Motor neuron (in vitro differentiated cells): ENCODE measurements at regions not wholly inside any gene's neighbourhood (a gene's known extent, or its start where the extent isn't known, plus 50 kb on each side); places are given as distances from the start of the nearest gene placed in this dataset.
A peak's percentile ranks its signal among the peaks of the same experiment; 100 is the strongest.

Experiments
- ATAC-seq, 8 experiments: fragments of 200-7000 bp; cut with Tn5 transposase; replicated peaks in 6 of 8; 2 replicates each; pipeline ENCODE4 v1.8.0; 2021; ENCODE audit warnings: mild to moderate bottlenecking in 8 of 8, moderate library complexity in 8 of 8
- H3K27ac ChIP-seq, 2 donors: fragments of 250-450 bp; sonication (Bioruptor Pico); 2 replicates each; pipeline ENCODE4 v1.9.0; 2021; ENCODE audit warnings: antibody characterized with exemption in 2 of 2, mild to moderate bottlenecking in 2 of 2, moderate library complexity in 1 of 2
- H3K4me1 ChIP-seq, 2 donors: fragments of 250-450 bp; sonication (Bioruptor Pico); replicated peaks in 1 of 2; 2 replicates each; pipeline ENCODE4 v1.6.1; 2021; ENCODE audit warnings: antibody characterized with exemption in 2 of 2, mild to moderate bottlenecking in 2 of 2, moderate library complexity in 1 of 2
- H3K4me3 ChIP-seq, 5 donors: fragments of 250-450 bp; sonication (Bioruptor Pico); 2 replicates each; pipeline ENCODE4 v1.9.0; 2021; ENCODE audit warnings: antibody characterized with exemption in 5 of 5, mild to moderate bottlenecking in 5 of 5, moderate library complexity in 4 of 5
- WGBS, 10 experiments: fragments of 450-650 bp; shearing (Covaris generic); methylation state at CpG; one replicate each; pipeline ENCODE4 v1.0.0; 2022; 5-methylcytosine and 5-hydroxymethylcytosine counted together
- in situ Hi-C, 9 experiments: fragments of 400-800 bp; cut with MboI; loops; one replicate each; pipeline ENCODE4 v1.15.0; 2021; ENCODE audit warnings: low sequenced_read_pairs in 9 of 9, low pct_unique_long_range_greater_than_20kb in 2 of 9; ENCODE audit not compliant: unreplicated experiment in 9 of 9

DNA sequence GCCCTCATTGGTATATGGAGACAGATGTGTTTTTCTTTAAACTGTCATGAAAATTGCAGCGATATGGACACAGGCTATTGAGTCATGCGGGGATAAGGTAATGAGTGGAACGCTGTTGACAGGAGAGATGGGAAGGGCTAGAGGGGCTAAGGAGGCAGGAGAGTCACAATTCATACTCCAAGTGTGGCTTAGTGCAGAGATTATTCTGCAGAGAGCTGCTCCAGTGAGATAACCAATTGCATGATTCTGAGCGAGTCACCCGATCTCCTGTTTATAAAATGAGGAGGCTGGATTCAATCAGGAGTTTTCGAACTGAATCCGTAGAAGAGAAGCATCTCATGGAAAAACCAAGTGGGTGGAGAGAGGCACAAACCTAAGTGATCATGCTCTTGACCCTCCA is 106.4 kb upstream of the PLEKHG7 start:
- no peak overlapping the region for H3K27ac ChIP-seq
- no peak overlapping the region for H3K4me3 ChIP-seq
- ATAC-seq, result peak in 5 of 8 experiments; percentile 85 to 97 (median 89)
- H3K4me1 ChIP-seq, result no peaks in the 10 kb centered on the region
- in situ Hi-C loops, result no loop called here
- whole genome bisulfite sequencing, 10 experiments, result 35 to 93% (median 77%) methylated on average over 3 to 7 of the region's 7 CpGs; no CpG with 5 or more reads in 2 of the 10 experiments

GRCh38 chr12:92595663-92596062 is 107.1 kb upstream of the PLEKHG7 start:
- in situ Hi-C loops, result no loop called here
- no peak for ATAC-seq

GRCh38 chr12:92593734-92594402 is 108.9 kb upstream of the PLEKHG7 start:
- ATAC-seq, result peak in 3 of 8 experiments; percentile 48 to 76 (median 54)
- WGBS, 10 experiments, result 25 to 94% (median 77%) methylated on average over 2 to 7 of the region's 8 CpGs; no CpG with 5 or more reads in 1 of the 10 experiments

More at GRCh38 chr12:92595663-92596062, 107.1 kb upstream of the PLEKHG7 start:
- WGBS, 10 experiments, result 67 to 100% (median 100%) methylated on average over 1 of the region's 1 CpG; no CpG with 5 or more reads in 5 of the 10 experiments
- Histone ChIP-seq H3K4me3 (no peak overlapping the region), H3K27ac (no peak overlapping the region), H3K4me1 (no peaks in the 10 kb centered on the region)

DNA sequence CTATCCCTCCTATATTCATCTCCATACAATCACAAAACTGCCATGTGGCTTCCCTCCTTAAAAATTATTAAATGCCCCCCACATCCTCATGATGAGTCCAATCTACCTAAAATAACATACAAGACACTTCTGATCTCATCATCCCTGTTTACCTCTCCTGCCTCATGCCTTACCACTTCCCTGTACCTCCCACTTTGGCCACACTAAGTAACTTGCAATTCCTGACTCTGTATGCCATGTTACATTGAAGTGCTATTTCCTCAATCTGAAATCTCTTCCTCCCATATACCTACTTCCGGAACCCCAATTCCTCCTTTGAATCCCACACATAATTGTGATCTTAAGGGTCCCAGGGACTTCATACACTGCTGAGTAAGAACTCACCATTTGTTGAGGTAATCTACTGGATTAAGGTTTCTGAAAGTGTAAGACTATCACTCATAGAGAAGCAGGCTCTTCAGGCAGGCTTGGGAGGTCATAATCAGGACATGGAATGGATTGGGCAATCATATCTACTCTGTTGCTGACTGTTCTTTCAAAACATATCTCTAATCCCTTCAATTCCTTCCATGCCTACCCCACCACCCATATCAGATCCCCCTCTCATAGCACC is 117.6 kb upstream of the PLEKHG7 start:
- ATAC-seq, result no peak
- WGBS, 10 experiments, result 80 to 100% (median 90%) methylated on average over 1 of the region's 1 CpG; no CpG with 5 or more reads in 3 of the 10 experiments
- Histone ChIP-seq H3K27ac (no peak overlapping the region), H3K4me1 (peaks cover 0 to 6% of the 10 kb centered on the region in 2 donors), H3K4me3 (no peak overlapping the region)
- in situ Hi-C loops, result no loop called here

More at GRCh38 chr12:92593734-92594402, 108.9 kb upstream of the PLEKHG7 start:
- H3K4me3 ChIP-seq, result no peak overlapping the region
- in situ Hi-C loops, result no loop called here
- H3K4me1 ChIP-seq, result no peaks in the 10 kb centered on the region
- no peak overlapping the region for H3K27ac ChIP-seq

DNA sequence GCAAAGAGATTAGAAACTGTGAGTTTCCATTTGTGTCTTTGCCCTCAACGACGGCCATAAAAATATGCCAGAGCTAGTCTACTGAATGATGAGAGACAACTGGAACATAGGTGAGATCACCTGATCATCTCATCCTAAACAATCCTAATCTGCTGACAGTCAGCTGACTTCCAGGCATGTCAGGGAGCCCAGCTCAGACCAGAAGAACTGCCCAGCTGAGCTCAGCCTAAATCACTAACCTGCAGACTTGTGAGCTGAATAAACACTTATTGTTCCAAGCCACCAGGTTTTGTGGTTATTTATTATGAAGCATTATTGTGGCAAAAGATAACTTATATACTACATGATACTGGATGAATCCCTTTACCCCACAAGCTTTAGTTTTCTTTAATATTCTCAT is 118.9 kb upstream of the PLEKHG7 start:
- peaks cover 0 to 6% of the 10 kb centered on the region in 2 donors for H3K4me1 ChIP-seq
- in situ Hi-C loops, result no loop called here
- ATAC-seq, result no peak
- WGBS, 10 experiments, result 94 to 100% (median 100%) methylated on average over 2 of the region's 2 CpGs; no CpG with 5 or more reads in 6 of the 10 experiments
- H3K27ac ChIP-seq, result no peak overlapping the region
- H3K4me3 ChIP-seq, result no peak overlapping the region

DNA sequence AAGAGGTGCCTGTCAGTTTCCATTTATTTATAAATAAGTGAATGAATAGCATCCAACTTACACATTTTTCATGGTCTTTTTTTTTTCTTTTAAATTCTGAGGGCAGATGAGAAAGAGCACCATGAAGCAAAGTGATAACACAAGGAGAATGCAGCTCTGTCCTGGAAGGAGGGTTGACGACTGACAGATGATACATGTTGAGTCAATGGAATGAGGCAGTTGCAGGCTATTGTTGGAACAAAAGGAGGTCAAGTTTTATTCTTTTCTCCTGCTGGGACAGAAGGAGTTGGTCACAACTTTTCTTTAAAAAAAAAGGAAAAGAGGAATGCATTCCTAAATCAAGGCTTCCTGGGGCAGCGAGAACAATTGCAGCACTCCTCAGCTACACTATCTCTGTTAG is 119.9 kb upstream of the PLEKHG7 start:
- Histone ChIP-seq H3K4me1 (peaks cover 0 to 6% of the 10 kb centered on the region in 2 donors), H3K27ac (no peak overlapping the region), H3K4me3 (no peak overlapping the region)
- whole genome bisulfite sequencing, 10 experiments, result 7 to 100% (median 44%) methylated on average over 1 to 2 of the region's 2 CpGs
- ATAC-seq, result peak in 5 of 8 experiments; percentile 25 to 67 (median 50)
- in situ Hi-C loops, result no loop called here

DNA sequence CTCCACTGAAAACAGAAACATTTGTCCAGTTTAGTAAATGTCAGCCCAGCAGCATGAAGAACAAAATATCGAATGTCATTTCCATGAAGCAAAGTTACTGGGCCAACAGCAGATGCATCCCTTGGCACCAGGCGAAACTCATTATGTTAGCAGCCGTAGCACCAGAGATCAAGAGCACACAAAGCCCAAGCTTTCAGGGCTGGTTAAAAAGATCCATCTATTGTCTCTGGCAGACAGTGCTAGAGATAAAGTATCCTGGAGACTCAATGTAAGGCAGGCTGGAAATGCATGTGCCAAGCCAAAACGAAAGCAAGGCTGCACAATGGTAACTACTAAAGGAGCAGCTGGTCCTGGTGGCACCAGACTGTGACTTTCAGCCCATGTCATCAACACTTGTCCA is 120.3 kb upstream of the PLEKHG7 start:
- ATAC-seq, result peak in 5 of 8 experiments; percentile 53 to 94 (median 65)
- in situ Hi-C loops, result no loop called here
- Histone ChIP-seq H3K4me1 (peaks cover 0 to 6% of the 10 kb centered on the region in 2 donors), H3K4me3 (no peak overlapping the region), H3K27ac (no peak overlapping the region)
- WGBS, 10 experiments, result 10 to 71% (median 56%) methylated on average over 1 to 4 of the region's 4 CpGs; no CpG with 5 or more reads in 2 of the 10 experiments

- no peak for ATAC-seq
- in situ Hi-C loops, result no loop called here
- Histone ChIP-seq H3K27ac (no peak overlapping the region), H3K4me3 (no peak overlapping the region), H3K4me1 (peaks cover 0 to 6% of the 10 kb centered on the region in 2 donors)
- WGBS, 10 experiments, result 0 to 100% (median 79%) methylated on average over 1 of the region's 1 CpG; no CpG with 5 or more reads in 4 of the 10 experiments
Measured at GRCh38 chr12:92581604-92582003, 121.2 kb upstream of the PLEKHG7 start.

DNA sequence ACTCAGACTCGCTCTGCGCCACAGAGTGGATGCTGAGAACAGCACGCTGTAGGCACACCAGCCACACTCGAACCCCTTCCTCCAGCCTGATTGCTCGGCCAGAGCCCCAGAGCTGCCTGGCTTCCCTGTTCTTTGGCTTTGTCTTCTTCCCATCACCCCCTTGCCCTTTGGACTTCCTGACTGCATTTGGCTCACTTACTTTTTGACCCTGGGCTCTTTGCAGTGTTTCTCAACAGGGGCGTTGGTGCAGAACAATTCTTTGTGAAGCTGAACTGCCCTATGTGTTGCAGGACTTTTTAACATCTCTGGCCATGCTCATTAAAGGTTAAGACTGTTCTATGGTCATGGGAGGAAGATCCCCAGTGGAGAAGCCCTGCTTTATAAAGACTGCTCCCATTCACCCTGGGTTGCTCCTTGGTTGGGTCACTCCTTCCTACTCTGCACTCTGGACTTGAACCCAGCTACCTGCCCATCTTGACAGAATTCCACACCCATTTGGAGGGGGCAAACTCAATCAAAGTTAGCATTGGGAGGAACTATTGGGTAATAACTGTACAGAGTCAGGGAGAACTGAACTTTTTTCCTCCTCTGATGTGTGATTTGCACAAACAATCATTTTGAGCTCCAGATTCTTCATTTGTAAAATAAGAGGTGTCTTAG is 127.7 kb upstream of the PLEKHG7 start:
- no peak overlapping the region for H3K27ac ChIP-seq
- H3K4me3 ChIP-seq, result no peak overlapping the region
- in situ Hi-C loops, result loop anchor here in 7 of 9 experiments (25.0 kb wide), 5 partner anchors 413 to 1213 kb away; partner anchors contain the start of gene BTG1 (in 1 of the 7)
- H3K4me1 ChIP-seq, result peaks cover 2 to 3% of the 10 kb centered on the region in 2 donors
- ATAC-seq, result no peak
- WGBS, 10 experiments, result 71 to 100% (median 88%) methylated on average over 2 to 6 of the region's 6 CpGs; no CpG with 5 or more reads in 2 of the 10 experiments

- Histone ChIP-seq H3K27ac (no peak overlapping the region), H3K4me3 (no peak overlapping the region), H3K4me1 (peaks cover 2 to 6% of the 10 kb centered on the region in 2 donors)
- in situ Hi-C loops, result loop anchor here in 7 of 9 experiments (25.0 kb wide), 5 partner anchors 412 to 1212 kb away; partner anchors contain the start of gene BTG1 (in 1 of the 7)
- ATAC-seq, result peak in 2 of 8 experiments; percentile 14 to 44
- 0 to 100% (median 86%) methylated on average over 1 to 7 of the region's 8 CpGs; no CpG with 5 or more reads in 2 of the 10 experiments for WGBS, 10 experiments
Measured at GRCh38 chr12:92574051-92574783, 128.6 kb upstream of the PLEKHG7 start.

DNA sequence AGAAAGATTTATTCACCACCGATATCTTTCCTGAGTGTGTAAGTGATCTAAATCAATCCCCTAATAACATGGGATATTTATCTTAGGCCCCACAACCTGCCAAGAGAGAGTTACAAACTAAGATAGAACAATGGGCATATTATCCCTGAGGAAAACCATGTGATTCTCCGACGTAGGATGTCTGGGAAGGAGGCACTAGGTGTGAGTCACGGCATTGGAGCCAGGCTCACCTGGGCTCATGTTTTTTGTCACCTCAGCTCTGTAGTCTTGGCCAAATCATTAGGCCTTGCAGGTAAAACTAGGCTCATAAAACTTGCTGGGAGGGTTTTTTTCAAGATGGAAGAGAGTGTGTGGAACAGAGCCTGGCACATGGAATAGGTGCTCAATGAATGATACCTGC is 129.7 kb upstream of the PLEKHG7 start:
- Histone ChIP-seq H3K27ac (no peak overlapping the region), H3K4me3 (no peak overlapping the region), H3K4me1 (peaks cover 2 to 6% of the 10 kb centered on the region in 2 donors)
- in situ Hi-C loops, result loop anchor here in 7 of 9 experiments (25.0 kb wide), 5 partner anchors 411 to 1211 kb away; partner anchors contain the start of gene BTG1 (in 1 of the 7)
- WGBS, 10 experiments, result 50 to 100% (median 92%) methylated on average over 1 to 4 of the region's 4 CpGs; no CpG with 5 or more reads in 2 of the 10 experiments
- ATAC-seq, result no peak

- no peak for ATAC-seq
Measured at GRCh38 chr12:92571844-92572543, 130.8 kb upstream of the PLEKHG7 start.

More at GRCh38 chr12:92571844-92572543, 130.8 kb upstream of the PLEKHG7 start:
- H3K4me3 ChIP-seq, result no peak overlapping the region
- in situ Hi-C loops, result loop anchor here in 7 of 9 experiments (25.0 kb wide), 5 partner anchors 410 to 1210 kb away; partner anchors contain the start of gene BTG1 (in 1 of the 7)
- H3K27ac ChIP-seq, result no peak overlapping the region
- peaks cover 2 to 6% of the 10 kb centered on the region in 2 donors for H3K4me1 ChIP-seq
- WGBS, 10 experiments, result 82 to 100% (median 100%) methylated on average over 1 to 8 of the region's 8 CpGs; no CpG with 5 or more reads in 1 of the 10 experiments
